ENCODE measurements at regions not wholly inside any gene's neighbourhood (a gene's known extent, or its start where the extent isn't known, plus 50 kb on each side); places are given as distances from the start of the nearest gene placed in this dataset.

GRCh38 chrX:39203427-39203826 lies 402.2 kb downstream of the MID1IP1 start:
- Histone ChIP-seq H3K9me3 (ENCODE audit: low read depth) (no peaks in the 10 kb centered on the region), H3K27ac (no peak overlapping the region), H3K4me3 (no peak overlapping the region), H3K4me1 (ENCODE audit: low read depth) (no peaks in the 10 kb centered on the region), H3K27me3 (no peaks in the 10 kb centered on the region), H3K36me3 (no peaks in the 10 kb centered on the region)
- DNase-seq (ENCODE audit: low read depth in 1 of 2, low spot score in 1 of 2), result no peak
- TF ChIP-seq CTCF (IDR thresholded peaks at IDR 0.05; ENCODE audit: low read depth, low read length), result no peak

GRCh38 chrX:39204353-39204752 lies 403.1 kb downstream of the MID1IP1 start:
- Histone ChIP-seq H3K27ac (no peak overlapping the region), H3K4me1 (ENCODE audit: low read depth) (no peaks in the 10 kb centered on the region), H3K36me3 (no peaks in the 10 kb centered on the region), H3K27me3 (no peaks in the 10 kb centered on the region), H3K9me3 (ENCODE audit: low read depth) (no peaks in the 10 kb centered on the region), H3K4me3 (no peak overlapping the region)
- DNase-seq (ENCODE audit: low read depth in 1 of 2, low spot score in 1 of 2), result no peak
- no peak for TF ChIP-seq CTCF (IDR thresholded peaks at IDR 0.05; ENCODE audit: low read depth, low read length)

- no peak overlapping the region for H3K27ac ChIP-seq
- H3K4me1 ChIP-seq (ENCODE audit: low read depth), result no peaks in the 10 kb centered on the region
- DNase-seq (ENCODE audit: low read depth in 1 of 2, low spot score in 1 of 2), result no peak
- H3K27me3 ChIP-seq, result no peaks in the 10 kb centered on the region
- H3K4me3 ChIP-seq, result no peak overlapping the region
- H3K9me3 ChIP-seq (ENCODE audit: low read depth), result no peaks in the 10 kb centered on the region
- TF ChIP-seq CTCF (IDR thresholded peaks at IDR 0.05; ENCODE audit: low read depth, low read length), result no peak
- H3K36me3 ChIP-seq, result no peaks in the 10 kb centered on the region
Measured at GRCh38 chrX:39204945-39205344, 403.7 kb downstream of the MID1IP1 start.

- no peaks in the 10 kb centered on the region for H3K4me1 ChIP-seq (ENCODE audit: low read depth)
- H3K36me3 ChIP-seq, result no peaks in the 10 kb centered on the region
- no peak overlapping the region for H3K4me3 ChIP-seq
- H3K27ac ChIP-seq, result no peak overlapping the region
- H3K9me3 ChIP-seq (ENCODE audit: low read depth), result no peaks in the 10 kb centered on the region
- no peak for DNase-seq (ENCODE audit: low read depth in 1 of 2, low spot score in 1 of 2)
- no peaks in the 10 kb centered on the region for H3K27me3 ChIP-seq
- no peak for TF ChIP-seq CTCF (IDR thresholded peaks at IDR 0.05; ENCODE audit: low read depth, low read length)
Measured at GRCh38 chrX:39205467-39205866, 404.2 kb downstream of the MID1IP1 start.

- Histone ChIP-seq H3K27ac (no peak overlapping the region), H3K9me3 (ENCODE audit: low read depth) (no peaks in the 10 kb centered on the region), H3K4me1 (ENCODE audit: low read depth) (no peaks in the 10 kb centered on the region), H3K36me3 (no peaks in the 10 kb centered on the region), H3K4me3 (no peak overlapping the region), H3K27me3 (no peaks in the 10 kb centered on the region)
- TF ChIP-seq CTCF (IDR thresholded peaks at IDR 0.05; ENCODE audit: low read depth, low read length), result no peak
- DNase-seq (ENCODE audit: low read depth in 1 of 2, low spot score in 1 of 2), result no peak
Measured at GRCh38 chrX:39206399-39207145, 405.3 kb downstream of the MID1IP1 start.
